ENCODE measurements at regions not wholly inside any gene's neighbourhood (a gene's known extent, or its start where the extent isn't known, plus 50 kb on each side); places are given as distances from the start of the nearest gene placed in this dataset.

GRCh38 chr11:105344938-105345337 lies 205.4 kb upstream of the CARD18 start:
- TF ChIP-seq EZH2 (IDR thresholded peaks at IDR 0.05; ENCODE audit: low read depth) (no peak), CTCF (conservative IDR thresholded peaks at IDR 0.05) (no peak)

Data from PC-9 (cell line).